ENCODE measurements at regions not wholly inside any gene's neighbourhood (a gene's known extent, or its start where the extent isn't known, plus 50 kb on each side); places are given as distances from the start of the nearest gene placed in this dataset.
A peak's percentile ranks its signal among the peaks of the same experiment; 100 is the strongest.

- Histone ChIP-seq H3K9me3 (replicated peaks) (no peaks in the 10 kb centered on the region), H3K27me3 (no peaks in the 10 kb centered on the region), H3K4me1 (peaks cover 31% of the 10 kb centered on the region), H3K27ac (peak overlapping the region; percentile 27; the same call in 1 of the 2 replicates), H3K4me3 (no peak overlapping the region), H3K36me3 (no peaks in the 10 kb centered on the region)
- DNase-seq = peak in 1 of 2 experiments; percentile 11
These were observed 200.5 kb downstream of the POU4F1 start for GRCh38 chr13:78402708-78403400.

GRCh38 chr13:78401873-78402707, 201.3 kb downstream of the POU4F1 start:
- no peaks in the 10 kb centered on the region for H3K27me3 ChIP-seq
- no peaks in the 10 kb centered on the region for H3K36me3 ChIP-seq
- no peaks in the 10 kb centered on the region for H3K9me3 ChIP-seq (replicated peaks)
- peak; percentile 51 to 74 for DNase-seq
- peak overlapping the region; percentile 27 for H3K27ac ChIP-seq
- no peak overlapping the region for H3K4me3 ChIP-seq
- peaks cover 30% of the 10 kb centered on the region for H3K4me1 ChIP-seq

GRCh38 chr13:78398743-78399410, 204.5 kb downstream of the POU4F1 start:
- Histone ChIP-seq H3K9me3 (replicated peaks) (no peaks in the 10 kb centered on the region), H3K36me3 (no peaks in the 10 kb centered on the region), H3K27ac (no peak overlapping the region), H3K4me1 (peaks cover 26% of the 10 kb centered on the region), H3K27me3 (no peaks in the 10 kb centered on the region), H3K4me3 (no peak overlapping the region)
- no peak for DNase-seq

GRCh38 chr13:78393286-78394142, 209.8 kb downstream of the POU4F1 start:
- Histone ChIP-seq H3K4me3 (no peak overlapping the region), H3K27ac (no peak overlapping the region), H3K27me3 (no peaks in the 10 kb centered on the region), H3K9me3 (replicated peaks) (no peaks in the 10 kb centered on the region), H3K36me3 (no peaks in the 10 kb centered on the region), H3K4me1 (no peaks in the 10 kb centered on the region)
- no peak for DNase-seq

GRCh38 chr13:78383899-78384298, 219.5 kb downstream of the POU4F1 start:
- no peak overlapping the region for H3K4me3 ChIP-seq

GRCh38 chr13:78383071-78383484, 220.3 kb downstream of the POU4F1 start:
- Histone ChIP-seq H3K4me3 (no peak overlapping the region), H3K27ac (no peak overlapping the region), H3K36me3 (no peaks in the 10 kb centered on the region; the same call in 1 of the 2 replicates), H3K27me3 (no peaks in the 10 kb centered on the region), H3K9me3 (replicated peaks) (0 out of 2 replicates have a peak, but pooled peaks cover under 1% of the 10 kb centered on the region), H3K4me1 (no peaks in the 10 kb centered on the region)
- DNase-seq = no peak

More at GRCh38 chr13:78383899-78384298, 219.5 kb downstream of the POU4F1 start:
- Histone ChIP-seq H3K27me3 (no peaks in the 10 kb centered on the region), H3K4me1 (no peaks in the 10 kb centered on the region), H3K27ac (no peak overlapping the region), H3K36me3 (no peaks in the 10 kb centered on the region; the same call in 1 of the 2 replicates), H3K9me3 (replicated peaks) (no peaks in the 10 kb centered on the region)
- no peak for DNase-seq

GRCh38 chr13:78382491-78382890, 220.9 kb downstream of the POU4F1 start:
- no peak for DNase-seq
- Histone ChIP-seq H3K4me3 (no peak overlapping the region), H3K27me3 (no peaks in the 10 kb centered on the region), H3K27ac (no peak overlapping the region), H3K36me3 (no peaks in the 10 kb centered on the region; the same call in 1 of the 2 replicates), H3K9me3 (replicated peaks) (0 out of 2 replicates have a peak, but pooled peaks cover 5% of the 10 kb centered on the region), H3K4me1 (no peaks in the 10 kb centered on the region)

GRCh38 chr13:78376822-78377221, 226.5 kb downstream of the POU4F1 start:
- Histone ChIP-seq H3K9me3 (replicated peaks) (0 out of 2 replicates have a peak, but pooled peaks cover 5% of the 10 kb centered on the region), H3K27ac (peak overlapping the region; percentile 100; the same call in 1 of the 2 replicates), H3K4me3 (no peak overlapping the region), H3K27me3 (no peaks in the 10 kb centered on the region), H3K36me3 (no peaks in the 10 kb centered on the region; the same call in 1 of the 2 replicates), H3K4me1 (peaks cover 40% of the 10 kb centered on the region)
- no peak for DNase-seq

- Histone ChIP-seq H3K27ac (peak overlapping the region; percentile 100), H3K36me3 (no peaks in the 10 kb centered on the region)
These were observed 227.3 kb downstream of the POU4F1 start for GRCh38 chr13:78376033-78376432.

GRCh38 chr13:78372581-78372980, 230.8 kb downstream of the POU4F1 start:
- peak; percentile 86 to 98 for DNase-seq
- Histone ChIP-seq H3K4me3 (no peak overlapping the region), H3K27ac (peak overlapping the region; percentile 100), H3K27me3 (no peaks in the 10 kb centered on the region), H3K36me3 (no peaks in the 10 kb centered on the region), H3K9me3 (replicated peaks) (0 out of 2 replicates have a peak, but pooled peaks cover 5% of the 10 kb centered on the region), H3K4me1 (peaks cover 72% of the 10 kb centered on the region)

More at GRCh38 chr13:78376033-78376432, 227.3 kb downstream of the POU4F1 start:
- no peaks in the 10 kb centered on the region for H3K27me3 ChIP-seq
- H3K9me3 ChIP-seq (replicated peaks) = 0 out of 2 replicates have a peak, but pooled peaks cover 10% of the 10 kb centered on the region
- DNase-seq = peak in 1 of 2 experiments; percentile 58
- peaks cover 48% of the 10 kb centered on the region for H3K4me1 ChIP-seq
- no peak overlapping the region for H3K4me3 ChIP-seq

- no peaks in the 10 kb centered on the region for H3K27me3 ChIP-seq
- DNase-seq = peak; percentile 83 to 95
- H3K4me1 ChIP-seq = peaks cover 57% of the 10 kb centered on the region
- H3K4me3 ChIP-seq = no peak overlapping the region
- peak overlapping the region; percentile 100 for H3K27ac ChIP-seq
- 0 out of 2 replicates have a peak, but pooled peaks cover 5% of the 10 kb centered on the region for H3K9me3 ChIP-seq (replicated peaks)
- H3K36me3 ChIP-seq = no peaks in the 10 kb centered on the region
These were observed 233.1 kb downstream of the POU4F1 start for GRCh38 chr13:78370231-78370630.

- DNase-seq = peak in 1 of 2 experiments; percentile 24
- Histone ChIP-seq H3K4me3 (no peak overlapping the region), H3K9me3 (replicated peaks) (no peaks in the 10 kb centered on the region), H3K27me3 (no peaks in the 10 kb centered on the region), H3K4me1 (peaks cover 12% of the 10 kb centered on the region), H3K36me3 (no peaks in the 10 kb centered on the region), H3K27ac (no peak overlapping the region)
These were observed 238.6 kb downstream of the POU4F1 start for GRCh38 chr13:78364711-78365110.

- Histone ChIP-seq H3K27ac (no peak overlapping the region), H3K36me3 (no peaks in the 10 kb centered on the region), H3K9me3 (replicated peaks) (no peaks in the 10 kb centered on the region), H3K4me1 (peaks cover 5% of the 10 kb centered on the region; the same call in 1 of the 2 replicates), H3K27me3 (no peaks in the 10 kb centered on the region), H3K4me3 (no peak overlapping the region)
- no peak for DNase-seq
These were observed 262.3 kb downstream of the POU4F1 start for GRCh38 chr13:78341032-78341431.

- Histone ChIP-seq H3K4me1 (peaks cover 5% of the 10 kb centered on the region; the same call in 1 of the 2 replicates), H3K36me3 (no peaks in the 10 kb centered on the region), H3K4me3 (no peak overlapping the region)
These were observed 263.4 kb downstream of the POU4F1 start for GRCh38 chr13:78339927-78340326.

More at GRCh38 chr13:78339927-78340326, 263.4 kb downstream of the POU4F1 start:
- H3K27me3 ChIP-seq = no peaks in the 10 kb centered on the region
- no peak for DNase-seq
- H3K9me3 ChIP-seq (replicated peaks) = no peaks in the 10 kb centered on the region
- H3K27ac ChIP-seq = no peak overlapping the region

All from SJCRH30 (cell line).